H1 (cell line): ENCODE measurements at regions not wholly inside any gene's neighbourhood (a gene's known extent, or its start where the extent isn't known, plus 50 kb on each side); places are given as distances from the start of the nearest gene placed in this dataset.

Experiments
- CTCF ChIA-PET: fragments of 300-600 bp; sonication (Branson Sonifier 250); formaldehyde crosslinking; loops from one replicate; lab custom pipeline; 2021; ENCODE audit not compliant: partially characterized antibody; lab: Charles Lee
- POLR2A ChIA-PET: fragments of 300-600 bp; sonication (Branson Sonifier 250); formaldehyde crosslinking; loops from one replicate; lab custom pipeline; 2021; ENCODE audit warnings: inconsistent platforms; ENCODE audit not compliant: partially characterized antibody; lab: Charles Lee
- DNase-seq, 2 experiments: peaks; one replicate each; pipeline versions ENCODE4 v3.0.0 to v3.0.0-alpha.2; 2010 to 2022; ENCODE audit warnings: low spot score in 2 of 2, low read depth in 1 of 2, mixed read lengths in 1 of 2
- FAIRE-seq: peaks from 2 replicates; lab custom pipeline; 2011; peaks lifted over from hg19 to GRCh38; lab: Jason Lieb, UNC
- H2AFZ ChIP-seq: 2 replicates; pipeline ENCODE4 v1.8.1; 2012; ENCODE audit warnings: low read length, inconsistent platforms
- H2AK5ac ChIP-seq: 2 replicates; pipeline ENCODE4 v1.6.1; 2013; ENCODE audit warnings: low read depth, low read length
- H2BK120ac ChIP-seq: replicated peaks from 2 replicates; pipeline ENCODE3; 2013; ENCODE audit warnings: low read depth, low read length, inconsistent platforms
- H2BK12ac ChIP-seq: 2 replicates; pipeline ENCODE4 v1.6.1; 2013; ENCODE audit warnings: low read depth, low read length
- H2BK15ac ChIP-seq: 2 replicates; pipeline ENCODE4 v1.6.1; 2013; ENCODE audit warnings: low read length
- H2BK20ac ChIP-seq: 2 replicates; pipeline ENCODE4 v1.6.1; 2013; ENCODE audit warnings: low read length
- H2BK5ac ChIP-seq: 2 replicates; pipeline ENCODE4 v1.6.1; 2013; ENCODE audit warnings: low read depth, low read length
- H3K14ac ChIP-seq: 2 replicates; pipeline ENCODE4 v1.6.1; 2013; ENCODE audit warnings: inconsistent platforms; ENCODE audit not compliant: insufficient read length
- H3K18ac ChIP-seq: 2 replicates; pipeline ENCODE4 v1.6.1; 2013; ENCODE audit warnings: low read length; ENCODE audit errors: extremely low read depth
- H3K23ac ChIP-seq: 2 replicates; pipeline ENCODE4 v1.6.1; 2013; ENCODE audit warnings: inconsistent platforms; ENCODE audit not compliant: insufficient read length
- H3K23me2 ChIP-seq: 2 replicates; pipeline ENCODE4 v1.6.1; 2013; ENCODE audit warnings: low read depth, low read length
- H3K27ac ChIP-seq: 2 replicates; pipeline ENCODE4 v1.6.1; 2011; ENCODE audit warnings: low read depth, low read length, inconsistent platforms
- H3K27me3 ChIP-seq, 4 experiments: replicated peaks in 1 of 4; 1 replicate in 1 of 4; 2 replicates in 3 of 4; pipeline versions ENCODE4 v1.6.1 to v1.8.1; 2011 to 2013; ENCODE audit warnings: low read length in 3 of 4, mild to moderate bottlenecking in 3 of 4, inconsistent platforms in 2 of 4, mixed read lengths in 2 of 4, moderate library complexity in 1 of 4; ENCODE audit not compliant: control insufficient read depth in 3 of 4, insufficient read depth in 3 of 4; ENCODE audit errors: extremely low read depth in 1 of 4
- H3K36me3 ChIP-seq, 4 experiments: 2 replicates each; pipeline versions ENCODE4 v1.6.1 to v1.8.1; 2011 to 2013; ENCODE audit warnings: mild to moderate bottlenecking in 4 of 4, low read length in 3 of 4, moderate library complexity in 2 of 4, control low read depth in 1 of 4, inconsistent platforms in 1 of 4; ENCODE audit not compliant: insufficient read depth in 4 of 4, control insufficient read depth in 2 of 4
- H3K4ac ChIP-seq: replicated peaks from 2 replicates; pipeline ENCODE3; 2013; ENCODE audit warnings: low read length, low read depth, mixed read lengths, inconsistent platforms; ENCODE audit not compliant: insufficient read length
- H3K4me1 ChIP-seq, 4 experiments: replicated peaks in 1 of 4; 1 replicate in 1 of 4; 2 replicates in 3 of 4; pipeline versions ENCODE4 v1.6.1 to v1.8.1; 2011 to 2013; ENCODE audit warnings: low read length in 3 of 4, inconsistent platforms in 2 of 4, mixed read lengths in 1 of 4; ENCODE audit not compliant: insufficient read depth in 4 of 4, control insufficient read depth in 3 of 4
- H3K4me2 ChIP-seq, 2 experiments: 2 replicates each; pipeline versions ENCODE4 v1.6.1 to v1.8.1; 2011 to 2013; ENCODE audit warnings: low read depth in 2 of 2, low read length in 2 of 2, control low read depth in 1 of 2, inconsistent platforms in 1 of 2, mild to moderate bottlenecking in 1 of 2; ENCODE audit not compliant: insufficient read depth in 1 of 2
- H3K4me3 ChIP-seq, 4 experiments: fragments of 200-600, 300-600 bp in 1 of 4; sonication (generic), shearing (Covaris generic), sonication (Bioruptor Twin) in 1 of 4; 2 replicates each; pipeline versions ENCODE4 v1.5.1 to v1.8.1; 2011 to 2016; ENCODE audit warnings: low read length in 4 of 4, low read depth in 3 of 4, control low read depth in 2 of 4, inconsistent platforms in 2 of 4, mild to moderate bottlenecking in 2 of 4, mixed read lengths in 1 of 4, moderate library complexity in 1 of 4; ENCODE audit not compliant: insufficient read depth in 2 of 4; ENCODE audit errors: extremely low read depth in 1 of 4
- H3K56ac ChIP-seq: replicated peaks from 2 replicates; pipeline ENCODE3; 2013; ENCODE audit warnings: low read depth, mild to moderate bottlenecking, mixed read lengths, low read length, inconsistent platforms; ENCODE audit not compliant: insufficient read length
- H3K79me1 ChIP-seq: 2 replicates; pipeline ENCODE4 v1.6.1; 2013; ENCODE audit warnings: low read depth, low read length, control low read depth
- H3K79me2 ChIP-seq, 2 experiments: 2 replicates each; pipeline versions ENCODE4 v1.6.1 to v1.8.1; 2012 to 2013; ENCODE audit warnings: low read length in 2 of 2, mild to moderate bottlenecking in 2 of 2, inconsistent platforms in 1 of 2; ENCODE audit not compliant: insufficient read depth in 2 of 2, control insufficient read depth in 1 of 2
- H3K9ac ChIP-seq, 4 experiments: replicated peaks in 1 of 4; 1 replicate in 1 of 4; 2 replicates in 3 of 4; pipeline versions ENCODE4 v1.6.1 to v1.8.1; 2011 to 2013; ENCODE audit warnings: low read depth in 3 of 4, low read length in 3 of 4, control low read depth in 2 of 4, mild to moderate bottlenecking in 2 of 4, moderate library complexity in 2 of 4, inconsistent platforms in 1 of 4; ENCODE audit errors: extremely low read depth in 1 of 4
- H3K9me3 ChIP-seq, 2 experiments: 2 replicates each; pipeline versions ENCODE4 v1.6.1 to v1.8.1; 2012 to 2013; ENCODE audit warnings: mild to moderate bottlenecking in 2 of 2, moderate library complexity in 2 of 2, control low read depth in 1 of 2, inconsistent platforms in 1 of 2, low read depth in 1 of 2, low read length in 1 of 2, mixed read lengths in 1 of 2; ENCODE audit not compliant: insufficient read depth in 2 of 2
- H4K20me1 ChIP-seq, 2 experiments: replicated peaks in 1 of 2; 2 replicates each; pipeline versions ENCODE3 to v1.8.1; 2011 to 2013; ENCODE audit warnings: inconsistent platforms in 2 of 2, low read length in 2 of 2, mild to moderate bottlenecking in 1 of 2; ENCODE audit not compliant: insufficient read depth in 2 of 2, control insufficient read depth in 1 of 2
- H4K5ac ChIP-seq: 2 replicates; pipeline ENCODE4 v1.6.1; 2013; ENCODE audit warnings: low read length, low read depth, mixed read lengths, inconsistent platforms; ENCODE audit not compliant: insufficient read length
- H4K8ac ChIP-seq: 2 replicates; pipeline ENCODE4 v1.8.0; 2013; ENCODE audit warnings: mild to moderate bottlenecking, moderate library complexity, low read length, inconsistent platforms; ENCODE audit not compliant: insufficient read depth; ENCODE audit errors: extremely low read depth
- H4K91ac ChIP-seq: replicated peaks from 2 replicates; pipeline ENCODE3; 2013; ENCODE audit warnings: low read length, mixed read lengths, inconsistent platforms; ENCODE audit not compliant: insufficient read length
- EP300 ChIP-seq, 2 experiments: IDR thresholded peaks; 1 replicate in 1 of 2; 2 replicates in 1 of 2; pipeline ENCODE4 v1.6.1; 2011 to 2012; ENCODE audit warnings: low read depth in 2 of 2, low read length in 2 of 2, mild to moderate bottlenecking in 2 of 2, borderline replicate concordance in 1 of 2, inconsistent platforms in 1 of 2, moderate library complexity in 1 of 2
- HDAC2 ChIP-seq, 2 experiments: fragments of 300-600 bp in 1 of 2; sonication (generic) in 1 of 2; IDR thresholded peaks; 2 replicates each; pipeline ENCODE4 v1.6.1; 2011 to 2012; ENCODE audit warnings: low read depth in 2 of 2, low read length in 2 of 2, mild to moderate bottlenecking in 2 of 2, moderate library complexity in 2 of 2, borderline replicate concordance in 1 of 2, inconsistent platforms in 1 of 2
- JUN ChIP-seq: IDR thresholded peaks from 2 replicates; pipeline ENCODE4 v1.6.1; 2011; ENCODE audit warnings: low read depth, mild to moderate bottlenecking, improper control_type of control experiment, low read length
- NANOG ChIP-seq: IDR thresholded peaks from 2 replicates; pipeline ENCODE4 v1.6.1; 2011; ENCODE audit warnings: low read length, low read depth, mild to moderate bottlenecking, inconsistent platforms; ENCODE audit not compliant: insufficient read depth, poor library complexity, severe bottlenecking
- PHF8 ChIP-seq: fragments of 200-600 bp; sonication (generic); conservative IDR thresholded peaks from 2 replicates; pipeline ENCODE4 v1.7.1; 2012; ENCODE audit warnings: low read depth, mild to moderate bottlenecking, inconsistent platforms, low read length, moderate library complexity
- POU5F1 ChIP-seq: IDR thresholded peaks from 2 replicates; pipeline ENCODE4 v1.6.1; 2011; ENCODE audit warnings: low read depth, mild to moderate bottlenecking, low read length, moderate library complexity
- RNF2 ChIP-seq: fragments of 200-900, 300-1000 bp; sonication (generic); IDR thresholded peaks from 2 replicates; pipeline ENCODE4 v1.7.1; 2016; ENCODE audit warnings: borderline replicate concordance, low read depth, mild to moderate bottlenecking, antibody characterized with exemption, low read length; ENCODE audit not compliant: poor library complexity, severe bottlenecking; ENCODE audit errors: missing control alignments
- SRF ChIP-seq: IDR thresholded peaks from 2 replicates; pipeline ENCODE4 v1.6.1; 2011; ENCODE audit warnings: mild to moderate bottlenecking, low read depth, low read length, moderate library complexity
- TBP ChIP-seq: IDR thresholded peaks from 2 replicates; pipeline ENCODE4 v1.6.1; 2011; ENCODE audit warnings: low read depth, low read length, improper control_type of control experiment
- WGBS, 2 experiments: shearing (Covaris generic) in 1 of 2; methylation state at CpG; one replicate each; pipeline versions ENCODE4 v1.1.6 to v1.1.7; 2013 to 2015; ENCODE audit warnings: low lambda C conversion rate in 2 of 2, mixed read lengths in 2 of 2, inconsistent platforms in 1 of 2, low coverage in 1 of 2, missing lambda C conversion rate in 1 of 2; ENCODE audit not compliant: insufficient replicate concordance in 2 of 2, insufficient coverage in 1 of 2, insufficient read length in 1 of 2; ENCODE audit errors: extremely low coverage in 1 of 2, missing lambda C conversion rate in 1 of 2; 5-methylcytosine and 5-hydroxymethylcytosine counted together

- Histone ChIP-seq H2BK20ac (no peak overlapping the region), H3K56ac (no peak overlapping the region), H3K23me2 (no peaks in the 10 kb centered on the region), H3K36me3 (no peaks in the 10 kb centered on the region), H3K9me3 (no peaks in the 10 kb centered on the region), H2BK120ac (no peak overlapping the region), H3K4me3 (no peak overlapping the region), H3K4ac (no peak overlapping the region), H3K9ac (no peak overlapping the region), H3K79me2 (no peaks in the 10 kb centered on the region), H3K18ac (no peak overlapping the region), H3K27ac (no peak overlapping the region), H3K4me2 (no peak overlapping the region), H3K4me1 (no peaks in the 10 kb centered on the region), H4K20me1 (no peaks in the 10 kb centered on the region), H3K27me3 (no peaks in the 10 kb centered on the region), H2AFZ (no peak overlapping the region), H3K14ac (no peak overlapping the region), H3K79me1 (no peaks in the 10 kb centered on the region), H4K8ac (no peak overlapping the region), H2AK5ac (no peak overlapping the region), H4K5ac (no peak overlapping the region), H2BK12ac (no peak overlapping the region), H2BK5ac (no peak overlapping the region), H2BK15ac (no peak overlapping the region), H3K23ac (no peak overlapping the region), H4K91ac (no peak overlapping the region)
- POLR2A ChIA-PET = no interaction called here
- FAIRE-seq = no peak
- WGBS, 2 experiments = 94% methylated on average over 2 of the region's 2 CpGs; no CpG with 5 or more reads in 1 of the 2 experiments
- no peak for DNase-seq
- CTCF ChIA-PET = no interaction called here
- TF ChIP-seq SRF (no peak), PHF8 (no peak), RNF2 (no peak), HDAC2 (IDR thresholded peaks at IDR 0.05; ENCODE audit: borderline replicate concordance in 1 of 2, low read depth in 2 of 2, low read length in 2 of 2) (no peak), EP300 (IDR thresholded peaks at IDR 0.05; ENCODE audit: borderline replicate concordance in 1 of 2, low read depth in 2 of 2, low read length in 2 of 2) (no peak), POU5F1 (no peak), JUN (no peak), NANOG (no peak), TBP (no peak)
These were observed 333.6 kb upstream of the PRICKLE1 start for GRCh38 chr12:42923156-42923555.
